Stomach (tissue), 8 donors: ENCODE measurements at regions not wholly inside any gene's neighbourhood (a gene's known extent, or its start where the extent isn't known, plus 50 kb on each side); places are given as distances from the start of the nearest gene placed in this dataset.

Source experiments
- DNase-seq, 2 donors: peaks; one replicate each; pipeline versions ENCODE4 v3.0.0 to v3.0.0-alpha.2; 2013 to 2019
- H3K27ac ChIP-seq, 5 donors: fragments of 200-600 bp in 4 of 5; sonication (generic) in 4 of 5; one replicate each; pipeline ENCODE4 v1.5.1; 2013 to 2019; ENCODE audit warnings: mild to moderate bottlenecking in 1 of 5, moderate library complexity in 1 of 5
- H3K27me3 ChIP-seq, 3 donors: fragments of 200-600 bp; sonication (generic); one replicate each; pipeline ENCODE4 v1.5.1; 2017 to 2019; ENCODE audit warnings: mixed run types in 1 of 3
- H3K36me3 ChIP-seq, 4 donors: fragments of 200-600 bp; sonication (generic); 1 replicate in 3 of 4; 2 replicates in 1 of 4; pipeline ENCODE4 v1.5.1; 2016 to 2019
- H3K4me1 ChIP-seq, 4 donors: fragments of 200-600 bp; sonication (generic); one replicate each; pipeline ENCODE4 v1.5.1; 2016 to 2019
- H3K4me3 ChIP-seq, 4 donors: fragments of 200-600 bp; sonication (generic) in 3 of 4; one replicate each; pipeline ENCODE4 v1.5.1; 2016 to 2019; ENCODE audit warnings: mild to moderate bottlenecking in 1 of 4
- H3K9me3 ChIP-seq, 4 donors: fragments of 200-600 bp; sonication (generic); one replicate each; pipeline ENCODE4 v1.5.1; 2016 to 2019
- CTCF ChIP-seq, 7 experiments: fragments of 450-650 bp in 4 of 7; fragments of 200-600 bp in 3 of 7; sonication (generic) in 3 of 7; IDR thresholded peaks; one replicate each; pipeline ENCODE4 v1.5.1; 2016 to 2019; ENCODE audit warnings: antibody characterized with exemption in 7 of 7, control low read depth in 2 of 7, mild to moderate bottlenecking in 1 of 7
- EP300 ChIP-seq: sonication (generic); formaldehyde crosslinking; IDR thresholded peaks from one replicate; pipeline ENCODE4 v1.6.1; 2017; ENCODE audit warnings: antibody characterized with exemption
- POLR2A ChIP-seq, 4 donors: fragments of 450-650 bp; IDR thresholded peaks; one replicate each; pipeline ENCODE4 v1.6.1; 2016; ENCODE audit warnings: antibody characterized with exemption in 4 of 4, control low read depth in 2 of 4, mild to moderate bottlenecking in 1 of 4, moderate library complexity in 1 of 4
- POLR2AphosphoS5 ChIP-seq, 3 donors: sonication (generic); formaldehyde crosslinking; IDR thresholded peaks; one replicate each; pipeline ENCODE4 v1.6.1; 2016; ENCODE audit warnings: antibody characterized with exemption in 3 of 3
- WGBS, 5 donors: extraction: QIAGEN DNeasy Blood & Tissue Kit in 3 of 5; methylation state at CpG; one replicate each; pipeline versions ENCODE4 v1.1.5 to v1.1.7; 2013 to 2018; 5-methylcytosine and 5-hydroxymethylcytosine counted together
- intact Hi-C: fragments of 100-400 bp; cut with DNase I; formaldehyde crosslinking; loops from one replicate; pipeline ENCODE4 v1.15.1; 2023; ENCODE audit warnings: low total_unique reads
- donor health status: healthy with polysubstance abuse.
- donor health status: Bipolar disorder and iron deficiency.
- donor health status: healthy.

- TF ChIP-seq POLR2AphosphoS5 (IDR thresholded peaks at IDR 0.05), result no peak
- no peak for TF ChIP-seq CTCF (IDR thresholded peaks at IDR 0.05)
- no peak for TF ChIP-seq POLR2A (IDR thresholded peaks at IDR 0.05)
- TF ChIP-seq EP300, result no peak
- intact Hi-C loops, result no loop called here
- Histone ChIP-seq H3K4me1 (peaks cover 0 to 28% (median 14%) of the 10 kb centered on the region in 4 donors), H3K4me3 (no peak overlapping the region), H3K27me3 (no peaks in the 10 kb centered on the region), H3K9me3 (no peaks in the 10 kb centered on the region), H3K36me3 (no peaks in the 10 kb centered on the region), H3K27ac (no peak overlapping the region)
- no peak for DNase-seq
- WGBS, 5 donors, result 46 to 68% (median 54%) methylated on average over 1 of the region's 1 CpG
Measured at GRCh38 chr3:178062126-178062525, 474.1 kb upstream of the KCNMB2 start.

GRCh38 chr3:178063461-178063860, 472.8 kb upstream of the KCNMB2 start:
- no peaks in the 10 kb centered on the region for H3K27me3 ChIP-seq
- intact Hi-C loops, result no loop called here
- DNase-seq, result no peak
- H3K9me3 ChIP-seq, result no peaks in the 10 kb centered on the region
- no peak overlapping the region for H3K27ac ChIP-seq
- 63 to 72% (median 67%) methylated on average over 1 of the region's 1 CpG for WGBS, 5 donors
- no peaks in the 10 kb centered on the region for H3K36me3 ChIP-seq
- peaks cover 0 to 27% (median 13%) of the 10 kb centered on the region in 4 donors for H3K4me1 ChIP-seq
- no peak overlapping the region for H3K4me3 ChIP-seq
- TF ChIP-seq CTCF (IDR thresholded peaks at IDR 0.05), result no peak
- no peak for TF ChIP-seq EP300
- no peak for TF ChIP-seq POLR2AphosphoS5 (IDR thresholded peaks at IDR 0.05)
- TF ChIP-seq POLR2A (IDR thresholded peaks at IDR 0.05), result no peak

- WGBS, 5 donors, result 61 to 86% (median 73%) methylated on average over 1 of the region's 1 CpG
- H3K9me3 ChIP-seq, result no peaks in the 10 kb centered on the region
- DNase-seq, result no peak
- peaks cover 0 to under 1% (median 0%) of the 10 kb centered on the region in 4 donors for H3K4me1 ChIP-seq
- no peak overlapping the region for H3K27ac ChIP-seq
- no peaks in the 10 kb centered on the region for H3K27me3 ChIP-seq
- no peaks in the 10 kb centered on the region for H3K36me3 ChIP-seq
- intact Hi-C loops, result no loop called here
- H3K4me3 ChIP-seq, result no peak overlapping the region
- TF ChIP-seq CTCF (IDR thresholded peaks at IDR 0.05) (no peak), POLR2AphosphoS5 (IDR thresholded peaks at IDR 0.05) (no peak), POLR2A (IDR thresholded peaks at IDR 0.05) (no peak), EP300 (no peak)
Measured at GRCh38 chr3:178067721-178068120, 468.5 kb upstream of the KCNMB2 start.

- Histone ChIP-seq H3K27ac (no peak overlapping the region), H3K27me3 (no peaks in the 10 kb centered on the region), H3K4me3 (no peak overlapping the region), H3K36me3 (no peaks in the 10 kb centered on the region), H3K4me1 (peaks cover 0 to 5% (median 2%) of the 10 kb centered on the region in 4 donors), H3K9me3 (no peaks in the 10 kb centered on the region)
- peak in 1 of 2 donors; percentile 76 for DNase-seq
- WGBS, 5 donors, result 64 to 80% (median 70%) methylated on average over 7 of the region's 7 CpGs
- no peak for TF ChIP-seq POLR2A (IDR thresholded peaks at IDR 0.05)
- no peak for TF ChIP-seq EP300
- no peak for TF ChIP-seq POLR2AphosphoS5 (IDR thresholded peaks at IDR 0.05)
- no peak for TF ChIP-seq CTCF (IDR thresholded peaks at IDR 0.05)
- intact Hi-C loops, result no loop called here
Measured at GRCh38 chr3:178072391-178073305, 463.6 kb upstream of the KCNMB2 start.
